GM12878 (cell line): ENCODE measurements at regions not wholly inside any gene's neighbourhood (a gene's known extent, or its start where the extent isn't known, plus 50 kb on each side); places are given as distances from the start of the nearest gene placed in this dataset.

Source experiments
- ATAC-seq: fragments of 200-7000 bp; cut with Tn5 transposase; 3 replicates; pipeline ENCODE4 v1.9.1; 2020; ENCODE audit warnings: mild to moderate bottlenecking, moderate library complexity
- BruUV-seq: library from RNA; stranded (reverse); fragments of 400-500 nt; replicated peaks from 2 replicates; lab custom pipeline; 2021; lab: Mats Ljungman, UMichigan
- CTCF ChIA-PET: fragments of 300-600 bp; sonication (Branson Sonifier 250); formaldehyde crosslinking; extraction: SDS; loops from one replicate; lab custom pipeline; 2021; ENCODE audit warnings: inconsistent platforms; lab: Yijun Ruan, JAX
- POLR2A ChIA-PET: fragments of 350-600 bp; formaldehyde crosslinking; extraction: SDS; loops from one replicate; lab custom pipeline; 2021; ENCODE audit warnings: inconsistent platforms; lab: Charles Lee
- RAD21 ChIA-PET: fragments of 300-600 bp; sonication (Branson Sonifier 250); formaldehyde crosslinking; loops from one replicate; lab custom pipeline; 2023; ENCODE audit warnings: antibody characterized with exemption; ENCODE audit not compliant: unreplicated experiment; lab: Charles Lee
- SMC1A ChIA-PET: fragments of 300-600 bp; sonication (Branson Sonifier 250); formaldehyde crosslinking; loops from one replicate; lab custom pipeline; 2023; ENCODE audit not compliant: unreplicated experiment, uncharacterized antibody; lab: Charles Lee
- DNase-seq: peaks from one replicate; pipeline ENCODE4 v3.0.0-alpha.2; 2011; ENCODE audit warnings: low read depth, low spot score
- FAIRE-seq: peaks from 3 replicates; lab custom pipeline; 2011; peaks lifted over from hg19 to GRCh38; lab: Jason Lieb, UNC
- H2AFZ ChIP-seq: 2 replicates; pipeline ENCODE4 v1.6.0; 2011; ENCODE audit warnings: low read depth, low read length, control low read depth; ENCODE audit not compliant: control insufficient read depth
- H3K27ac ChIP-seq: 2 replicates; pipeline ENCODE4 v1.5.1; 2011; ENCODE audit warnings: control low read depth; ENCODE audit not compliant: control insufficient read depth, insufficient read depth
- H3K27me3 ChIP-seq, 2 experiments: replicated peaks in 1 of 2; 2 replicates each; pipeline versions ENCODE4 v1.6.0 to v1.6.1; 2011; ENCODE audit warnings: low read length in 1 of 2; ENCODE audit not compliant: control insufficient read depth in 2 of 2, insufficient read depth in 2 of 2
- H3K36me3 ChIP-seq, 2 experiments: 2 replicates each; pipeline ENCODE4 v1.5.1; 2011; ENCODE audit warnings: low read length in 1 of 2; ENCODE audit not compliant: control insufficient read depth in 2 of 2, insufficient read depth in 2 of 2
- H3K4me1 ChIP-seq: 2 replicates; pipeline ENCODE4 v1.6.1; 2011; ENCODE audit warnings: mild to moderate bottlenecking, low read length, moderate library complexity, mixed read lengths; ENCODE audit not compliant: control insufficient read depth, insufficient read depth
- H3K4me2 ChIP-seq: 2 replicates; pipeline ENCODE4 v1.6.0; 2011; ENCODE audit warnings: control low read depth; ENCODE audit not compliant: control insufficient read depth, insufficient read depth
- H3K4me3 ChIP-seq: fragments of 200-600 bp; sonication (generic); 2 replicates; pipeline ENCODE4 v1.5.1; 2016
- H3K79me2 ChIP-seq: 2 replicates; pipeline ENCODE4 v1.6.0; 2011; ENCODE audit warnings: low read length; ENCODE audit not compliant: control insufficient read depth, insufficient read depth
- H3K9ac ChIP-seq: 2 replicates; pipeline ENCODE4 v1.8.0; 2011; ENCODE audit warnings: low read length, control low read depth, mixed read lengths; ENCODE audit not compliant: control insufficient read depth, insufficient read depth
- H3K9me3 ChIP-seq: replicated peaks from 3 replicates; pipeline ENCODE4 v1.5.1; 2011; ENCODE audit warnings: mild to moderate bottlenecking, low read length; ENCODE audit not compliant: control insufficient read depth, insufficient read depth
- H4K20me1 ChIP-seq: 2 replicates; pipeline ENCODE4 v1.6.0; 2011; ENCODE audit not compliant: control insufficient read depth, insufficient read depth
- BCLAF1 ChIP-seq: fragments of 450-650 bp; IDR thresholded peaks from 2 replicates; pipeline ENCODE4 v1.6.1; 2017; ENCODE audit warnings: antibody characterized with exemption, mild to moderate bottlenecking, moderate library complexity
- MXI1 ChIP-seq: fragments of 150-350 bp; IDR thresholded peaks from 2 replicates; pipeline ENCODE4 v1.6.1; 2011; ENCODE audit warnings: low read depth, mild to moderate bottlenecking, inconsistent platforms, low read length, improper control_type of control experiment
- MYC ChIP-seq: IDR thresholded peaks from 2 replicates; pipeline ENCODE4 v1.6.1; 2011; ENCODE audit warnings: mild to moderate bottlenecking, low read length, moderate library complexity, inconsistent platforms; ENCODE audit not compliant: insufficient read depth, insufficient replicate concordance, insufficient read length, severe bottlenecking
- NFXL1 ChIP-seq: fragments of 450-650 bp; IDR thresholded peaks from 2 replicates; pipeline ENCODE4 v1.6.1; 2017; ENCODE audit warnings: antibody characterized with exemption, mild to moderate bottlenecking, borderline replicate concordance
- NFYA ChIP-seq: IDR thresholded peaks from 2 replicates; pipeline ENCODE4 v1.6.1; 2011; ENCODE audit warnings: low read depth, mild to moderate bottlenecking, low read length, improper control_type of control experiment, borderline replicate concordance
- NRF1 ChIP-seq: conservative IDR thresholded peaks from 2 replicates; pipeline ENCODE4 v1.6.1; 2011; ENCODE audit warnings: mild to moderate bottlenecking, low read depth, low read length, improper control_type of control experiment
- POLR2AphosphoS5 ChIP-seq: IDR thresholded peaks from 2 replicates; pipeline ENCODE4 v1.6.1; 2011; ENCODE audit warnings: mild to moderate bottlenecking, low read length, inconsistent platforms
- RCOR1 ChIP-seq: conservative IDR thresholded peaks from 2 replicates; pipeline ENCODE4 v1.6.1; 2012; ENCODE audit warnings: low read depth, low read length, improper control_type of control experiment
- RELA ChIP-seq: fragments of 450-650 bp; IDR thresholded peaks from 2 replicates; pipeline ENCODE4 v1.8.0; 2014; ENCODE audit warnings: borderline replicate concordance; ENCODE audit not compliant: partially characterized antibody
- SIN3A ChIP-seq: IDR thresholded peaks from 2 replicates; pipeline ENCODE4 v1.6.1; 2012; ENCODE audit warnings: low read depth, low read length, improper control_type of control experiment
- SMC3 ChIP-seq: IDR thresholded peaks from 2 replicates; pipeline ENCODE4 v1.6.1; 2011; ENCODE audit warnings: low read length, improper control_type of control experiment, borderline replicate concordance
- STAT3 ChIP-seq: IDR thresholded peaks from 2 replicates; pipeline ENCODE4 v1.6.1; 2011; ENCODE audit warnings: low read depth, low read length, improper control_type of control experiment
- TAF1 ChIP-seq: IDR thresholded peaks from 2 replicates; pipeline ENCODE4 v1.6.1; 2011; ENCODE audit warnings: mild to moderate bottlenecking, low read depth, low read length, borderline replicate concordance
- TARDBP ChIP-seq: IDR thresholded peaks from 2 replicates; pipeline ENCODE4 v1.6.1; 2016; ENCODE audit warnings: borderline replicate concordance
- WRNIP1 ChIP-seq: IDR thresholded peaks from 2 replicates; pipeline ENCODE4 v1.6.1; 2011; ENCODE audit warnings: low read depth, low read length, improper control_type of control experiment, borderline replicate concordance
- ZNF687 ChIP-seq: fragments of 450-650 bp; IDR thresholded peaks from 2 replicates; pipeline ENCODE4 v1.6.1; 2017; ENCODE audit warnings: mild to moderate bottlenecking, moderate library complexity
- WGBS: methylation state at CpG from one replicate; pipeline ENCODE4 v1.1.6; 2016; ENCODE audit warnings: low lambda C conversion rate; ENCODE audit not compliant: insufficient replicate concordance, insufficient coverage; ENCODE audit errors: missing lambda C conversion rate; 5-methylcytosine and 5-hydroxymethylcytosine counted together
- in situ Hi-C: fragments of 300-500 bp; cut with MboI; formaldehyde crosslinking; loops from 9 replicates; pipeline ENCODE4 v1.14.3; 2018; ENCODE audit warnings: mixed read lengths
- intact Hi-C: fragments of 100-400 bp; cut with micrococcal nuclease; formaldehyde crosslinking; loops from one replicate; pipeline ENCODE4 v1.14.2; 2022; ENCODE audit not compliant: unreplicated experiment

DNA sequence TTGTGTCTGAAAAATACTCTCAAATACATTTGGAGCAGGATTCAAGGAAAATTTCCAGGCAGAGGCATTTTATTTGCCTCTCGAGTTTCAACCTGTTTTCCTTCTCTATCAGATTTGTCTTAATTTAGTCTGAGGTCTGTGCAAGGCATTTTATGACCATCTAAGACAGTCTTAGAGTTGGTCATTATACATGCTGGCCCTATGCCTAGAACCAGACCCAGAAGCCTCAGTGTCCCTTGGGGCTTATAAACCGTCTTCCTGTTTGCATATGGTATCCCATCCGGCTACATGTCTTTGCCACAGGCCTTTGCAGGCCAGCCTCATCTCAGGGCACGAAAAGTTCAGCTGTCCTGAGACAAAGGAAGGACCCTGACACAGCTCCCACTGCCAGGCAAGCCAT, 346.1 kb downstream of the SIPA1L2 start:
- BruUV-seq = no TSS peak
- Histone ChIP-seq H2AFZ (no peak overlapping the region), H3K9me3 (no peaks in the 10 kb centered on the region), H4K20me1 (no peaks in the 10 kb centered on the region), H3K4me3 (no peak overlapping the region), H3K4me2 (no peak overlapping the region), H3K4me1 (no peaks in the 10 kb centered on the region), H3K79me2 (no peaks in the 10 kb centered on the region), H3K9ac (no peak overlapping the region), H3K27me3 (no peaks in the 10 kb centered on the region), H3K36me3 (no peaks in the 10 kb centered on the region), H3K27ac (no peak overlapping the region)
- in situ Hi-C loops (no loop called here), intact Hi-C loops (no loop called here)
- ATAC-seq (no peak), FAIRE-seq (no peak), DNase-seq (no peak)
- RAD21 ChIA-PET = no interaction called here
- CTCF ChIA-PET = interaction anchor here (0.7 kb wide), 1 partner anchor 20 kb away, joined by 3 read pairs; no protein-coding TSS in a partner anchor
- 1% methylated on average over 4 of the region's 4 CpGs for WGBS
- SMC1A ChIA-PET = no interaction called here
- POLR2A ChIA-PET = no interaction called here
- TF ChIP-seq POLR2AphosphoS5 (no peak), BCLAF1 (no peak), STAT3 (no peak), MXI1 (no peak), SIN3A (no peak), NFXL1 (no peak), TARDBP (no peak), RELA (no peak), NRF1 (no peak), NFYA (no peak), WRNIP1 (no peak), ZNF687 (no peak), MYC (no peak), TAF1 (no peak), SMC3 (no peak), RCOR1 (no peak)
